Neural cell (in vitro differentiated cells): ENCODE measurements at regions not wholly inside any gene's neighbourhood (a gene's known extent, or its start where the extent isn't known, plus 50 kb on each side); places are given as distances from the start of the nearest gene placed in this dataset.

ENCODE experiments used
- H2AFZ ChIP-seq: fragments of 200-600, 300-800 bp; sonication (generic), shearing (Covaris generic); 2 replicates; pipeline ENCODE4 v1.6.0; 2014; ENCODE audit warnings: low read depth, mild to moderate bottlenecking, antibody characterized with exemption, low read length, moderate library complexity
- H3F3A ChIP-seq: fragments of 200-600 bp; shearing (Covaris generic); 2 replicates; pipeline ENCODE4 v1.6.1; 2016; ENCODE audit warnings: mild to moderate bottlenecking, moderate library complexity, mixed read lengths, antibody characterized with exemption, low read length; ENCODE audit not compliant: insufficient read depth, poor library complexity, severe bottlenecking
- H3K27ac ChIP-seq: fragments of 200-600, 300-800 bp; sonication (generic), shearing (Covaris generic); 2 replicates; pipeline ENCODE4 v1.5.1; 2014; ENCODE audit warnings: mild to moderate bottlenecking, low read length, moderate library complexity
- H3K27me3 ChIP-seq: fragments of 300-800, 200-600 bp; sonication (generic), shearing (Covaris generic); 2 replicates; pipeline ENCODE4 v1.6.0; 2014; ENCODE audit warnings: mild to moderate bottlenecking, low read depth, low read length, moderate library complexity; ENCODE audit not compliant: insufficient read depth
- H3K36me3 ChIP-seq: fragments of 300-800, 200-600 bp; sonication (generic), shearing (Covaris generic); 2 replicates; pipeline ENCODE4 v1.5.1; 2014; ENCODE audit warnings: mild to moderate bottlenecking, antibody characterized with exemption, low read length, moderate library complexity; ENCODE audit not compliant: insufficient read depth
- H3K4me2 ChIP-seq: fragments of 300-800, 200-600 bp; sonication (generic), shearing (Covaris generic); 2 replicates; pipeline ENCODE4 v1.6.0; 2014; ENCODE audit warnings: mild to moderate bottlenecking, low read length
- H3K4me3 ChIP-seq: fragments of 300-800, 200-600 bp; sonication (generic), shearing (Covaris generic); 2 replicates; pipeline ENCODE4 v1.5.1; 2014; ENCODE audit warnings: mild to moderate bottlenecking, low read length, moderate library complexity
- H3K79me2 ChIP-seq: fragments of 200-600 bp; shearing (Covaris generic); replicated peaks from 2 replicates; pipeline ENCODE4 v1.6.0; 2014; ENCODE audit warnings: mild to moderate bottlenecking, low read length, moderate library complexity; ENCODE audit not compliant: insufficient read depth
- H3K9ac ChIP-seq: fragments of 300-800, 200-600 bp; sonication (generic), shearing (Covaris generic); 2 replicates; pipeline ENCODE4 v1.6.1; 2016; ENCODE audit warnings: mild to moderate bottlenecking, low read length, mixed read lengths
- H3K9me2 ChIP-seq: fragments of 200-600 bp; shearing (Covaris generic); 2 replicates; pipeline ENCODE4 v1.6.1; 2016; ENCODE audit warnings: mild to moderate bottlenecking, low read length, mixed read lengths; ENCODE audit not compliant: insufficient read depth
- H3K9me3 ChIP-seq: fragments of 200-600, 300-800 bp; sonication (generic), shearing (Covaris generic); 2 replicates; pipeline ENCODE4 v1.6.1; 2016; ENCODE audit warnings: mild to moderate bottlenecking, mixed run types, low read length, moderate library complexity, mixed read lengths
- H4K20me1 ChIP-seq: fragments of 200-600 bp; shearing (Covaris generic); 2 replicates; pipeline ENCODE4 v1.6.1; 2016; ENCODE audit warnings: mild to moderate bottlenecking, mixed run types; ENCODE audit not compliant: insufficient read depth
- EP300 ChIP-seq: fragments of 450-650 bp; conservative IDR thresholded peaks from 2 replicates; pipeline ENCODE4 v1.6.1; 2014; ENCODE audit warnings: antibody characterized with exemption, mild to moderate bottlenecking, moderate library complexity; ENCODE audit not compliant: poor library complexity, severe bottlenecking
- EZH2 ChIP-seq: fragments of 200-600, 300-800 bp; shearing (Covaris generic), sonication (generic); IDR thresholded peaks from 2 replicates; pipeline ENCODE4 v1.6.1; 2014; ENCODE audit warnings: antibody characterized with exemption, low read length, borderline replicate concordance, mild to moderate bottlenecking; ENCODE audit not compliant: insufficient read depth, poor library complexity, severe bottlenecking
- MXI1 ChIP-seq: fragments of 450-650 bp; conservative IDR thresholded peaks from 2 replicates; pipeline ENCODE4 v1.6.1; 2014; ENCODE audit warnings: antibody characterized with exemption, mild to moderate bottlenecking; ENCODE audit not compliant: poor library complexity, severe bottlenecking
- POLR2AphosphoS5 ChIP-seq: IDR thresholded peaks from 2 replicates; pipeline ENCODE4 v1.6.1; 2012
- RAD21 ChIP-seq: fragments of 450-650 bp; conservative IDR thresholded peaks from 2 replicates; pipeline ENCODE4 v1.6.1; 2014; ENCODE audit warnings: antibody characterized with exemption, mild to moderate bottlenecking, moderate library complexity
- SMC3 ChIP-seq: fragments of 450-650 bp; conservative IDR thresholded peaks from 2 replicates; pipeline ENCODE4 v1.6.1; 2014; ENCODE audit warnings: antibody characterized with exemption, mild to moderate bottlenecking, moderate library complexity; ENCODE audit not compliant: poor library complexity
- TAF1 ChIP-seq: IDR thresholded peaks from 2 replicates; pipeline ENCODE4 v1.6.1; 2012; ENCODE audit warnings: low read depth
- TF ChIP-seq, protein P1 (sequence below): fragments of 450-650 bp; IDR thresholded peaks from 2 replicates; pipeline ENCODE4 v1.5.1; 2014; ENCODE audit warnings: antibody characterized with exemption, mild to moderate bottlenecking, moderate library complexity; ENCODE audit not compliant: poor library complexity, severe bottlenecking
- TF ChIP-seq, protein P2 (sequence below): IDR thresholded peaks from 2 replicates; pipeline ENCODE4 v1.6.1; 2012; ENCODE audit warnings: borderline replicate concordance

DNA sequence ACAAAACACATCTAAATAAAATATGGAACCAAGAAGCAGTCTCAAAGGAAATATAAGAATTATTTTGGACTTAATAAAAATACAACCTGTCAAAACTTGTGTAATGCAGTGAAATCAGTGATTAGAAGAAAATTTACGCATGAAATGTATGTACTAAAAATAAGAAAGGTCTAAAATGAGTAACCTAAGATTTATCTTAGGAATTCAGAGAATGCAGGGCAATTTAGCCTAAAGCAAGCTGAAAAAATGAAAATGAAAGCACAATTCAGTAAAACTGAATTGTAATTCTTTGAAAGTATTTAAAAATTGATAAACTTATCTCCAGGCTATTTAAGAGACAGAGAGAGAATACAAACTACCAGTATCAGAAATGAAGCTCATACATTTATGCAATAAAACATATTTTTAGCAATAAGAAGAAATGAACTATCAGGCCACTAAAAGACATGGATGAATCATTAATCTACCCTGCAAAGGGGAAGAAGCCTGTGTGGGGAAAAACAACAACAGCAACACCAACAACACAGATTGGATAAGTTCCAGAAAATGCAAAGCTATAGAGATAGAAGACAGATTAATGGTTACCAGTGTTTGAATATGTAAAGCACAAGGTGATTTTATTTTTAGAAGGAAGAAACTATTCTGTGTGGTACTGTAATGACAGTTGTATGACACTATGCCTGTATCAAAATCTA lies 442.0 kb upstream of the ADGRL3 start:
- Histone ChIP-seq H3K4me3 (no peak overlapping the region), H3F3A (no peaks in the 10 kb centered on the region), H3K9me3 (no peaks in the 10 kb centered on the region), H2AFZ (no peak overlapping the region), H3K9me2 (no peaks in the 10 kb centered on the region), H3K27ac (no peak overlapping the region), H3K36me3 (no peaks in the 10 kb centered on the region), H3K79me2 (no peaks in the 10 kb centered on the region), H3K9ac (no peak overlapping the region), H3K27me3 (no peaks in the 10 kb centered on the region), H3K4me2 (no peak overlapping the region), H4K20me1 (no peaks in the 10 kb centered on the region)
- no peak for TF ChIP-seq RAD21
- TF ChIP-seq, protein P1, sequence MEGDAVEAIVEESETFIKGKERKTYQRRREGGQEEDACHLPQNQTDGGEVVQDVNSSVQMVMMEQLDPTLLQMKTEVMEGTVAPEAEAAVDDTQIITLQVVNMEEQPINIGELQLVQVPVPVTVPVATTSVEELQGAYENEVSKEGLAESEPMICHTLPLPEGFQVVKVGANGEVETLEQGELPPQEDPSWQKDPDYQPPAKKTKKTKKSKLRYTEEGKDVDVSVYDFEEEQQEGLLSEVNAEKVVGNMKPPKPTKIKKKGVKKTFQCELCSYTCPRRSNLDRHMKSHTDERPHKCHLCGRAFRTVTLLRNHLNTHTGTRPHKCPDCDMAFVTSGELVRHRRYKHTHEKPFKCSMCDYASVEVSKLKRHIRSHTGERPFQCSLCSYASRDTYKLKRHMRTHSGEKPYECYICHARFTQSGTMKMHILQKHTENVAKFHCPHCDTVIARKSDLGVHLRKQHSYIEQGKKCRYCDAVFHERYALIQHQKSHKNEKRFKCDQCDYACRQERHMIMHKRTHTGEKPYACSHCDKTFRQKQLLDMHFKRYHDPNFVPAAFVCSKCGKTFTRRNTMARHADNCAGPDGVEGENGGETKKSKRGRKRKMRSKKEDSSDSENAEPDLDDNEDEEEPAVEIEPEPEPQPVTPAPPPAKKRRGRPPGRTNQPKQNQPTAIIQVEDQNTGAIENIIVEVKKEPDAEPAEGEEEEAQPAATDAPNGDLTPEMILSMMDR = no peak
- TF ChIP-seq, protein P2, sequence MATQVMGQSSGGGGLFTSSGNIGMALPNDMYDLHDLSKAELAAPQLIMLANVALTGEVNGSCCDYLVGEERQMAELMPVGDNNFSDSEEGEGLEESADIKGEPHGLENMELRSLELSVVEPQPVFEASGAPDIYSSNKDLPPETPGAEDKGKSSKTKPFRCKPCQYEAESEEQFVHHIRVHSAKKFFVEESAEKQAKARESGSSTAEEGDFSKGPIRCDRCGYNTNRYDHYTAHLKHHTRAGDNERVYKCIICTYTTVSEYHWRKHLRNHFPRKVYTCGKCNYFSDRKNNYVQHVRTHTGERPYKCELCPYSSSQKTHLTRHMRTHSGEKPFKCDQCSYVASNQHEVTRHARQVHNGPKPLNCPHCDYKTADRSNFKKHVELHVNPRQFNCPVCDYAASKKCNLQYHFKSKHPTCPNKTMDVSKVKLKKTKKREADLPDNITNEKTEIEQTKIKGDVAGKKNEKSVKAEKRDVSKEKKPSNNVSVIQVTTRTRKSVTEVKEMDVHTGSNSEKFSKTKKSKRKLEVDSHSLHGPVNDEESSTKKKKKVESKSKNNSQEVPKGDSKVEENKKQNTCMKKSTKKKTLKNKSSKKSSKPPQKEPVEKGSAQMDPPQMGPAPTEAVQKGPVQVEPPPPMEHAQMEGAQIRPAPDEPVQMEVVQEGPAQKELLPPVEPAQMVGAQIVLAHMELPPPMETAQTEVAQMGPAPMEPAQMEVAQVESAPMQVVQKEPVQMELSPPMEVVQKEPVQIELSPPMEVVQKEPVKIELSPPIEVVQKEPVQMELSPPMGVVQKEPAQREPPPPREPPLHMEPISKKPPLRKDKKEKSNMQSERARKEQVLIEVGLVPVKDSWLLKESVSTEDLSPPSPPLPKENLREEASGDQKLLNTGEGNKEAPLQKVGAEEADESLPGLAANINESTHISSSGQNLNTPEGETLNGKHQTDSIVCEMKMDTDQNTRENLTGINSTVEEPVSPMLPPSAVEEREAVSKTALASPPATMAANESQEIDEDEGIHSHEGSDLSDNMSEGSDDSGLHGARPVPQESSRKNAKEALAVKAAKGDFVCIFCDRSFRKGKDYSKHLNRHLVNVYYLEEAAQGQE = no peak

DNA sequence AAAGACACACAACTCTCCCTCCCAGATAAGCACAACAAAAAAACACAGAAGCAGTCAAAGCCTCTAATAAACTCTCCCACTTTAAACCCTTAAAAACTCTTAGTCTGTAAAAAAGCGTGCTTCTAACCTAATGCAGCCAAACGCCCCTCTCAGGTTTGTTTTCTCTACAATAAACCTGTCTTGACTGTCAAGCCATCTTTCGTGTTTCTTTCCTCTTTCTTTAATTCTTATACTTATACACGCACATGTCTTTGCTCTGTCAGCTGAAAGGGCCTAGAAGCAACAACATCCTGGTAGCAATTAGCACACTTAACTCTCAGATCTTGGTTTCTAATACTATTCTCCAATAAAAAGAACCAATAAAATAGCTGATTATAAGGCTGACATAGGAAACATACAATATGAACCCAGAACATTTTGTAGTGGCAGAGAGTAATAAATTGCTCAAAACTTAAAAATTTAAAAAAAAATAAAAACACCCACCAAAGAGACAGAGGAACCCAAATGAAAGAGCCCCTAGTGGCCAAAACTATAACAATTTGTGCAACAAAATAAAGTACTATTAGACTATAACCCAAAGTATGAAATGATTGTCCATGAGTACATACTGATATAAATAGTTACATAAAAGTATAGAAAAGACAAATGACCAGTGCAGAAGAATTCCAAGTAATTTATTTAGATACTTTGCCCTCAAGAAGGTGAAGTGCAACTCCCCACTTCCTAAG lies 440.4 kb upstream of the ADGRL3 start:
- H3K4me3 ChIP-seq = no peak overlapping the region

More for the DNA sequence above, 440.4 kb upstream of the ADGRL3 start:
- Histone ChIP-seq H3K79me2 (no peaks in the 10 kb centered on the region), H3K9me3 (no peaks in the 10 kb centered on the region), H3K27me3 (no peaks in the 10 kb centered on the region), H2AFZ (no peak overlapping the region), H3K27ac (no peak overlapping the region), H3K9ac (no peak overlapping the region), H4K20me1 (no peaks in the 10 kb centered on the region), H3K4me2 (no peak overlapping the region), H3K36me3 (no peaks in the 10 kb centered on the region), H3F3A (no peaks in the 10 kb centered on the region), H3K9me2 (no peaks in the 10 kb centered on the region)
- TF ChIP-seq POLR2AphosphoS5 (no peak), MXI1 (no peak), EZH2 (no peak), RAD21 (no peak), TAF1 (no peak), EP300 (no peak), SMC3 (no peak)
- TF ChIP-seq, protein P1 = no peak
- TF ChIP-seq, protein P2 = no peak
